HG03097 (cell line): ENCODE measurements at regions not wholly inside any gene's neighbourhood (a gene's known extent, or its start where the extent isn't known, plus 50 kb on each side); places are given as distances from the start of the nearest gene placed in this dataset.
"Not testable (repeated sequence)": the region's sequence is repeated elsewhere in the genome, so short reads cannot be mapped to it uniquely, and the experiment has no call there.

Source experiments
- ATAC-seq: cut with Tn5 transposase; IDR thresholded peaks from one replicate; pipeline ENCODE4 v1.9.1; 2021; ENCODE audit not compliant: unreplicated experiment, low FRiP score

- not testable (repeated sequence) for ATAC-seq
These were observed 158.3 kb upstream of the POTEB2 start for GRCh38 chr15:21024235-21024987.

GRCh38 chr15:21018176-21018575 lies 152.1 kb upstream of the POTEB2 start:
- not testable (repeated sequence) for ATAC-seq

GRCh38 chr15:21017326-21017725 lies 151.2 kb upstream of the POTEB2 start:
- ATAC-seq: not testable (repeated sequence)

- ATAC-seq: not testable (repeated sequence)
These were observed 150.5 kb upstream of the POTEB2 start for GRCh38 chr15:21016589-21016988.

- ATAC-seq: not testable (repeated sequence)
These were observed 149.1 kb upstream of the POTEB2 start for GRCh38 chr15:21015171-21015570.

GRCh38 chr15:21013308-21013707 lies 147.2 kb upstream of the POTEB2 start:
- not testable (repeated sequence) for ATAC-seq

- not testable (repeated sequence) for ATAC-seq
These were observed 143.5 kb upstream of the POTEB2 start for GRCh38 chr15:21009651-21010050.

GRCh38 chr15:21003459-21003858 lies 137.3 kb upstream of the POTEB2 start:
- not testable (repeated sequence) for ATAC-seq

GRCh38 chr15:21001950-21002349 lies 135.8 kb upstream of the POTEB2 start:
- ATAC-seq: not testable (repeated sequence)

GRCh38 chr15:20991691-20992090 lies 125.6 kb upstream of the POTEB2 start:
- ATAC-seq: not testable (repeated sequence)

GRCh38 chr15:20991253-20991652 lies 125.1 kb upstream of the POTEB2 start:
- not testable (repeated sequence) for ATAC-seq

- ATAC-seq: not testable (repeated sequence)
These were observed 120.7 kb upstream of the POTEB2 start for GRCh38 chr15:20986775-20987174.

GRCh38 chr15:20978057-20978456 lies 111.9 kb upstream of the POTEB2 start:
- ATAC-seq: peak; percentile 71

- not testable (repeated sequence) for ATAC-seq
These were observed 106.6 kb upstream of the POTEB2 start for GRCh38 chr15:20972762-20973161.

- not testable (repeated sequence) for ATAC-seq
These were observed 93.2 kb upstream of the POTEB2 start for GRCh38 chr15:20959299-20959698.

GRCh38 chr15:20929322-20929721 lies 63.2 kb upstream of the POTEB2 start:
- ATAC-seq: not testable (repeated sequence)
